NCI-H446 treated with DMSO at 0.1 percent for 48 hours (cell line): ENCODE measurements at regions not wholly inside any gene's neighbourhood (a gene's known extent, or its start where the extent isn't known, plus 50 kb on each side); places are given as distances from the start of the nearest gene placed in this dataset.
A peak's percentile ranks its signal among the peaks of the same experiment; 100 is the strongest.
"Not testable (repeated sequence)": the region's sequence is repeated elsewhere in the genome, so short reads cannot be mapped to it uniquely, and the experiment has no call there.

Source experiments
- DNase-seq: peaks from one replicate; lab custom pipeline; 2025; lab: John Stamatoyannopoulos, UW

GRCh38 chr14:30267141-30267540, 291.8 kb upstream of the G2E3 start:
- no peak for DNase-seq

GRCh38 chr14:30270200-30271161, 288.5 kb upstream of the G2E3 start:
- DNase-seq: peak; percentile 82

GRCh38 chr14:30271811-30272323, 287.1 kb upstream of the G2E3 start:
- no peak for DNase-seq

- peak; percentile 31 for DNase-seq
Measured at GRCh38 chr14:30272848-30273832, 285.8 kb upstream of the G2E3 start.

- no peak for DNase-seq
Measured at GRCh38 chr14:30275604-30276003, 283.4 kb upstream of the G2E3 start.

- no peak for DNase-seq
Measured at GRCh38 chr14:30277268-30277667, 281.7 kb upstream of the G2E3 start.

- not testable (repeated sequence) for DNase-seq
Measured at GRCh38 chr14:30278856-30279255, 280.1 kb upstream of the G2E3 start.

GRCh38 chr14:30283822-30284446, 275.0 kb upstream of the G2E3 start:
- peak; percentile 50 for DNase-seq

GRCh38 chr14:30284808-30285207, 274.1 kb upstream of the G2E3 start:
- DNase-seq: no peak

GRCh38 chr14:30287579-30288445, 271.1 kb upstream of the G2E3 start:
- DNase-seq: no peak

- DNase-seq: no peak
Measured at GRCh38 chr14:30290001-30290400, 269.0 kb upstream of the G2E3 start.

- peak; percentile 11 for DNase-seq
Measured at GRCh38 chr14:30291216-30291615, 267.7 kb upstream of the G2E3 start.

- DNase-seq: no peak
Measured at GRCh38 chr14:30292541-30292940, 266.4 kb upstream of the G2E3 start.

- no peak for DNase-seq
Measured at GRCh38 chr14:30295980-30296379, 263.0 kb upstream of the G2E3 start.

- no peak for DNase-seq
Measured at GRCh38 chr14:30296931-30297405, 262.0 kb upstream of the G2E3 start.

- DNase-seq: no peak
Measured at GRCh38 chr14:30297876-30298795, 260.8 kb upstream of the G2E3 start.

GRCh38 chr14:30299915-30300314, 259.0 kb upstream of the G2E3 start:
- no peak for DNase-seq

- DNase-seq: no peak
Measured at GRCh38 chr14:30303350-30303749, 255.6 kb upstream of the G2E3 start.

- DNase-seq: no peak
Measured at GRCh38 chr14:30305346-30305745, 253.6 kb upstream of the G2E3 start.

- no peak for DNase-seq
Measured at GRCh38 chr14:30309405-30309804, 249.6 kb upstream of the G2E3 start.
